HG03280 (cell line): ENCODE measurements at regions not wholly inside any gene's neighbourhood (a gene's known extent, or its start where the extent isn't known, plus 50 kb on each side); places are given as distances from the start of the nearest gene placed in this dataset.

ENCODE experiments used
- ATAC-seq: cut with Tn5 transposase; IDR thresholded peaks from one replicate; pipeline ENCODE4 v1.9.1; 2021; ENCODE audit warnings: mild to moderate bottlenecking, moderate library complexity; ENCODE audit not compliant: unreplicated experiment

DNA sequence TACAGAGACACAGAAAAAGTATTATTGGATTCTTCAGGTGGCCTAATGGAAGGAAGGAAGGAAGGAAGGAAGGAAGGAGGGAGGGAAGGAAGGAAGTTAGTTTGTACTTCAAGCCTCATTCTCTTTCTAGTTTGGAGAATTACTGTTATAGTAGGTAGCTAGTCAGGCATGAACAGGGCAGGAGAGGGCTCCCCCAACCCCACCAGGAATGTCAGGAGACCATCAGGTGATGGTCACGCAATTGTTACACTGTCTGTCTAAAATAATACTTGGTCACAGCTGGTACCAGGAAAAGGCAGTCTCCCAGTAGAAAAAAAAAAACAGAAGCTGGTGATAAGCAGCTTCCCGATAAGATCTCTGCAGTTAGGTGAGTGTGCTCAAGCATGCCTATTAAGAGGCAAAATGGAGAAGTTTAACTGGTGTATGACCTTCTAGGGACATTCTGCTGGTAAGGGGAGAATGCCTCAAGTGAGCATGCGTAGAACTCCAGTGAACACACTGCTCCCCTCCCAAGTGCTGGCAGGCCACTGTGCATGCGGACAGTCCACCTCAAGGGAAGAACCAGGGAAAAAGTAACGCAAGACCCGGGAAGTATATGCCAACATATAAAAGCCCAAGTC lies 358.4 kb upstream of the SOX5 start:
- ATAC-seq, result no peak

DNA sequence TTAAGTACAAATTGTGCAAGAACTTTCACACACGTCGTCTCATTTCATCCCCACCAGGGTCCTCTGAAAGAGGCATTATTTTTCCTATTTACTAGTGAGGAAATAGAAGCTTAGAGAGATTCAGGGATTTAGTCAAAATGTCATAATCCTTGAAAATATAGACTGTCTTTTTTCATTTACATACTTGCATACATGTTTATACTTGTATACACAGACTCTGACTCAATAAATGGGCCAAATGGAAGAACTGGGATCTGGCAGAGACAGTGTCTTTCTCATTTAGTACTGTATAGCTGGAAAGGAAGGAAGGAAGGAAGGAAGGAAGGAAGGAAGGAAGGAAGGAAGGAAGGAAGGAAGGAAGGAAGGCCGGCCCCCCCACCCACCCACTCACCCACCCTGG lies 357.7 kb upstream of the SOX5 start:
- ATAC-seq, result no peak

DNA sequence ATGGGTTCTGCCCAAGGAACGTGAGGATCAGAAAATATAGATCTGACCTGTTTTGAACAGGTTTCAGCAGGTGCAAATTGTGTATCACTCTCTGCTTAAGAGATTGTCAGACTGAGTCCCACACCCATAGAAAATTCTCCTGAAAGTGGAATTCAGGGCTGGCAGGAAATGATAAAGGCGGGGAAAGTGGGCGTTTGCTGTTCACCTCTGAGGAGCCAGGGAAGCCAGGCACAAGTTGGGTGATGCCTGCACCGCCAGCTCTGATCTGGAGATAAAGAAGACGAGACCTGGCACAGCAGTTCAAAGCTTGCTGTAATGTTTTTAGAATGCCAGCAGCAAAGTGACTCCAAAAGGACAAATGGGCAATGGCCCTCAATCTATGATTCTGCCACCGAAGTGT lies 356.5 kb upstream of the SOX5 start:
- no peak for ATAC-seq

DNA sequence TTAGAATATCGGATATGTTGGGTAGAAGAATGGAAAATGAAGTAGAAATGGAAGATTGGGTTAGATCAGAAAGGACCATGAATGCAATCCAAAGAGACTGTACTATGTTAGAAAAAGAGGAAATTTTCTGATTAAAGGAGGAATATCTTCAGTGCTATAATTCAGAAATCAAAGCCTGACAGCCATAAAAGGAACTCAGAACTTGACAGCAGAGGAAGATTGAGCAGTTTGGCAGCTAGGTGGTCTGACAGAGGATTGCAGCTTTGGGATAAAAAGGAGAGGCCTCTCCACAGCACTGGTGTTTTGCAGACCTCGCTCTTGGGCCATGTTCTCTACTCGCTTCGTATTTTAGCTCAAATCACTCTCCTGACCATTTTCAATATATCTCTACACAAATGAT lies 354.8 kb upstream of the SOX5 start:
- no peak for ATAC-seq

DNA sequence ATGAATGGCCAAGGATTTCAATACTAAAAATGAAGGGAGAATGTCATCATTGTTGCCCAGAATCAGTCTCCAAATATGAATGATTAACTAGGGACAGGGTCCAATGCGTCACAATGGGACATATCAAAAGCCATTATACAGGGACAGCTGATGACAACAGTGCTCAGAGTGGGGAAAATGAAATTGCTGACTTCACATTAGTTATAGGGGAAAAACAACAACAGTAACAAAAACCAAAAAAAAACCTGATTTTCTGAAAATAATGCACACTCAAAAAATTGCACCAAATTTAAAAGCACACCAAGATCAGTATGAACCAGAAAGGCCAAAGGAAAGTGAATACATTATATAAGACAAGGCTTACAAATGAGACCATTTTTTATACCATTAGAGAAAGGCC lies 353.2 kb upstream of the SOX5 start:
- ATAC-seq, result no peak

DNA sequence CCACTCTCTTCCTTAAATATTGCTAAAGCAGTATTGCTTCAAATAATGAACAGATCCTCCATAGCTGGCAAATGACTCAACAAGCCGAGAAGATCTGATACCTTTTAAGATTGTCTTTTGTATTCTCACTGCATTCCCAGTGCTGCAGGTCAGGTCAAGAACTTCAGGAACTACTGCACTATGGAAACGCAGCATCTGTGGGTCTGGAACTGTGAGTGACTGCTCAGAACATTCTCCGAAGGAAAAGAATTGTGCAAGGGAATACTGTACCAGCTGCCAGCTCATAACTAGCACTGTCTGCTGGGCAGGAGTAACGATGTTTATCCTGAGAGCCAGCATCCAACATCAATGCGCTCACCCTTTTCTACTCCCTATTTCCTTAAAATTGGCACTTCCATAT lies 348.0 kb upstream of the SOX5 start:
- no peak for ATAC-seq

DNA sequence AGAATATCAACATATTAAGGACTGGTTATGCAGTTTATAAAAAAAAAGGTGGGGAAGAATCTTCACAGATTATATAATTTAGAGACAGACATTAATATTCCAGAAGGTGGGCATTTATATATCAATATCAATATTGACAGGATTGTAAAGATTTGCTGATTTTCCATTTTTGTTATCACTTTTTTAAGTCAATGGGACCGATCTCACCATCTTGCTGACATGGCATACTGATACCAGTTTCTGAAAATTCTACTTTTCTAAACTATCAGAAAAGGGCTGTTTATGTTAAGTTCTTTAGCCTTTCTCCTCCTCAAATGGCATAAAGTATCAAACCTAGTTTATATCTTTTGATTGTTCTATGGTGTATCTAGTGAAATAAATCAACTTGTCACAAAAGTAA lies 344.1 kb upstream of the SOX5 start:
- ATAC-seq, result no peak

DNA sequence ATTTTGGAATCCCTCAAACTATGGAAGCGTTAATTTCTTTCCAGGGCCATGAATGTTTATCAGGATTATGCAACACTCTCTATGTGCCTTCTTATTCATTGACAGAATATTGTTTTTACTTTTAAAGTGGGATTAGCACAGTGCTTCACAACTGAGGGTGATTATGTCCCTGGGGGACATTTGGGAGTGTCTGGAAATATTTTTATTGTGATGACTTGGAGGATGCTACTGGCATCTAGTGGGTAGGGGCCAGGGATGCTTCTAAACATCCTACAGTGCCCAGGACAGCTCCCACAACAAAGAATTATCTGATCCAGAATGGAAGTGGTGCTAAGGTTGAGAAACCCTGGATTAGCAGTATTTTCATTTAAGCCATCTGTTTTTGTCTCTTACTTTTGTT lies 338.5 kb upstream of the SOX5 start:
- ATAC-seq, result no peak

DNA sequence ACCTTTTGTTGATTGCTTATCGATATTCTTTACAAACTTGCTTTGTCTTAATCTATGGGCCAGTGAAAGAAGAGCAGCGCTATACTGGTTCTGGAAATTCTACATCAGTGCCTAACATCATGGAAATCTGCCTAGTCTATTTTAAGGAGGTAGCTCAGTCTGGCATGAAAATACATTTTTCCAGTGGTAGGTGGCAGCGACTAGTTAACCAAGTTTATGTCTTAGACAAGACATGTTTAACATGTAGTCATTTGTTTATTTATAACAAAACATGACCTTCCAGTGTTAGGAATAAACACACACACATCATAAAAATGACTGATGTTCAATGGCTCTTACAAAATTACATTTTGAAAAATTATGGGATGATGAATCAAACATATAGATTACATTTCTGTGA lies 336.0 kb upstream of the SOX5 start:
- no peak for ATAC-seq

DNA sequence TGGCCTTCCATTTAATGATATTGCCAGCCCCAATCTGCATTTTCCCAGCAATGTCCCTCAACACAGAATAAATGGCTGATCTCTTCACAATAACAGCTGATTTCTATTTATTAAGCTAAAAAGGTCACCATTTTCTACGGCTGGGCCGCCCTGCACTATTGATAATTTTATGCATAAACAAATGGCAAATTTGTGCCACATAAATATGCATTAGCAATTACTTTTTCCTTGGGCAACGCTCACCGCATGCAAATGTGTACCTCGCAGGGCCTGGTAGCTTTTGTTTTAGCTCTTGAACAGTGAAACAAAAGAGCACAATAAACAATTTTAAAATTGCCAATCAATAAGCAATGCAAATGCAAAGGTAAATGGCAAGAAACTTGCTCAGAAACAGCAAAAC lies 331.9 kb upstream of the SOX5 start:
- no peak for ATAC-seq

DNA sequence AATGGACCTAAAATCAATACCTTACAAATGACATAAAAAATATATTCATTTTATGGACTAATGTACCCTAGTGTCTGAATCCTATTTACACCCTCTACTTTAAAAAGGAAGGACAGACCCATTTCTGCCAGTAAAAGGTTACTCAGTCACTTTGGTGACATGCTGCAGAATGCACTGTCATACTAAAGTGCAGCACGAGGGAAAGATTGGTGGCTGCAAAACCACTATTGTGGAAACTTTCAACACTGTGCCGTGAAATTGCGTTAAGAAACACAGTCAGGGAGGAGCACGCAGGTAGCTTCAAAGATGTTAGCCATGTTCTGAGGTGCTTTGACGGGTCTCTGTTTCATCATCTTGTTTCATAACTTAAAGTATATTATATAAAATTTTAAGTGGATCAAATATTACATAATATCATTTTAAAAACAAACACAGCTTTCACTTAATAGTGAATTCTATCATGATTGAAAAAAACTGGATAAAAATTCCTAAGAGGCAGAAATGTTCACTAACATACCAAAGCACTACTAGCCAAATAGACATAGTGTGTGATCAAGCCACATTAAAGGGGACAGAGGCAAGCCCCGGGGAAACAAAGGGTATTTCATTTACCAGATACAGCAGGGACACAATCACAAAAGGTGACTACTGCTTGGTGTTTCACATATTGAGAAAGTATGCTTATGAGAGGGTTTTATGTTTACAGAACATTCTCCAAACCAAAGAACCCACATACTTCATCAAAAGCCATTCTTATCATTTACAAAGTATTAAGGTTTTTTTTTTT lies 330.8 kb upstream of the SOX5 start:
- ATAC-seq, result no peak

DNA sequence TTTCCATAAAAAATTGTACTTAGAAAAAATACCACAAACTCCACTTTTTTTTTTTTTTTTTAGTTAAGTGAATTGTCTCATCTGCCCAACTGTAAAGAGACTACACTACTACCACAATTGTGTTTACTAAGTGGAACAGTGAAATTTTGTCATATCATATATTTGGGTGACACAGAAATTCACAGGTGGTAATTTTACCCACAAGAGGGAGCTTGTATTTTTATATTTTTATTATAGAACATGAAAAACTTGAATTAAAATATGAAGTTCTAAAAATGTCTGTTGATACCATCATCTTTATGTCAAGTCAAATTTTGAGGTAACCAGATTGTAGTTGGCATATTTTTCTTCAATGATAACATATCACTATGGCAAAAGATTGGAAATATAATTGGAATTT lies 329.4 kb upstream of the SOX5 start:
- no peak for ATAC-seq

DNA sequence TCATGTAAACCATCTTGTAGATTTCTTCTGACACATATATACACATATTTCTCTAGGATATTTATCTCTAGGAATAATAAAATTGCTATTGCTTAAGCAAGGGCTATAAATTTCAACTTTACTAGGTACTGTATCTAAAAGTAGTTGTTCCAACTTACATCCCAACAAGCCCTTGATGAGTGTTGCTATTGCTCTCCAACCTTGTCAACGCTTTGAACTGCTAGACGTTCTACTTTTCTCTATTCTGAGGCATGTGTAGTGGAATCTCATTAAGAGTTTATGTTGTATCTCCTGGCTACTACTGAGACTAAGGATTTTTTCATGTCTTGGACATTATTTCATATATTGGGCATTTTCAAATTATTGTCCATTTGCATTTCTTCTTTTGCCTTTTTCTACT lies 321.5 kb upstream of the SOX5 start:
- ATAC-seq, result no peak

DNA sequence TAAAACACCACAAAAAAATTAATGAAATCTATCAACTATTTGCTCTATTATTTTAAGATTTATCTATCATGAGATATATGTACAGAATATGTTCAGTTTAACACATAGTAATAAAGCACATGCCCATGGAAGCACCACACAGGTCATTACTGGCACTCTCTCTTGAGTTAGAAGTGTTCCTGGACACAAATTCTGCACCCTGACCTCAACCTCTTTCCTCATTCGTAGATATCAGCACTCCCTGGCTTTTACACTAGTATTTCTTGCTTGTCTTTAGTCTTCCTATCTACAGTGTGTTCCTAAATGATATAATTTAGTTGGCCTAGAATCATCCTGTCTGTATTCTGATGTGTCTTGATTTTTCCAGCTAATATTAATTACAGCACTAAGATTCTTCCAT lies 321.0 kb upstream of the SOX5 start:
- no peak for ATAC-seq

DNA sequence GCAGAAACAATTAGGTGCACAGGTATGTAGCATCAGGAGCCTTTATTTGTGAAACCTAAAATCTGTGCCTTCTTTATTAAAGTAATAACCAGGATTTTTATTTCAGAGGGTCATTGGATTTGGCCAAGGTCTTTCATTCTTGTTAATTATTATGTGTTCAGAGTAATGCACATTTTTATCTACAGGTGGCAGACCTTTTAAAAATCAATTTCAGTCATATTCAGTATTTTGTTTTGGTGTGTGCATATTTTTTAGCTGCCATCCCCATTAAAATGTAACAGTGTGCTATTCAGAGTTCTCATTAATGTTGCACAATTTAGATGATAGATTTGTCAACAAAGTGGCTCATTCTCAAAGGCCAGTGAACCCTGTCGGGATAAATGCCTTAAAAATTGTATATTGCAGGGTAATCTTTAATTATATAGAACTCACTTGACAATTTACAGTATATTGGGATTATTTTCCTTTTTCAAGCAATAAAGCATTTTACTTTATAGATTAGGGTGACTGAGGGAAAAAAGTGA lies 319.3 kb upstream of the SOX5 start:
- ATAC-seq, result no peak

DNA sequence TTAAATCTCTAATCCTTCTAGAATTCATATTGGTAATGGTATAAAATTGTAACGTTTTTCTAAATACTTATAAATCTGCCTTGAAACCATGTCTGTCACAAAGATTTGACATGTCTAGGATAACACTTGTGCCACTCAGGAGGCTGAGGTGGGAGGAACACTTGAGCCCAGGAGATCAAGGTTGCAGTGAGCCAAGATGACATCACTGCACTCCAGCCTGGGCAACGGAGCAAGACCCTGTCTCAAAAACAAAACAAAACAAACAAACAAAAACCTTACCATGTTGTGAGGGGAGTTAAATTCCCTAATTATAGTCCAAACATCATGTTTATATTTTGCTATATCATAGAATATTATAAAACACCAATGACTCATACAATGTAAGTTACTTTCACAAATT lies 317.5 kb upstream of the SOX5 start:
- ATAC-seq, result no peak

DNA sequence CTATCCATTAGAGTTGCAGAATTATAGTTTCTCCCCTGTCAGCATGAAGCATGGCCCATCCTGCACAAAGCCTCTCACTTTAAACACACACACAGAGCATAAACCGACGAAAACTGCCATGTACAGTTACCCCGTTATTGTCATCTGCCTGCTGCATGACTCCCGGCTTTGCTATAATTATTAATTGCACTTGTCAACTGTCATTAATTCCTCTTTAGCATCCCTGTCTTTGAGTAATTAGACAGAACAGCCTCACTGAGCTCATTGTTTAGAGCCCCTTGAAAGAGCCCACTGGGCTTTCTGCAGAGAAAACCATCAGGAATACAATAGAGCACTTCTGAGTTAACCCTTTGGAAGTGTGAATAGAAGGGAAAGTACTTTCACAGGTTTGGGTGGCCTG lies 307.2 kb upstream of the SOX5 start:
- ATAC-seq, result no peak

DNA sequence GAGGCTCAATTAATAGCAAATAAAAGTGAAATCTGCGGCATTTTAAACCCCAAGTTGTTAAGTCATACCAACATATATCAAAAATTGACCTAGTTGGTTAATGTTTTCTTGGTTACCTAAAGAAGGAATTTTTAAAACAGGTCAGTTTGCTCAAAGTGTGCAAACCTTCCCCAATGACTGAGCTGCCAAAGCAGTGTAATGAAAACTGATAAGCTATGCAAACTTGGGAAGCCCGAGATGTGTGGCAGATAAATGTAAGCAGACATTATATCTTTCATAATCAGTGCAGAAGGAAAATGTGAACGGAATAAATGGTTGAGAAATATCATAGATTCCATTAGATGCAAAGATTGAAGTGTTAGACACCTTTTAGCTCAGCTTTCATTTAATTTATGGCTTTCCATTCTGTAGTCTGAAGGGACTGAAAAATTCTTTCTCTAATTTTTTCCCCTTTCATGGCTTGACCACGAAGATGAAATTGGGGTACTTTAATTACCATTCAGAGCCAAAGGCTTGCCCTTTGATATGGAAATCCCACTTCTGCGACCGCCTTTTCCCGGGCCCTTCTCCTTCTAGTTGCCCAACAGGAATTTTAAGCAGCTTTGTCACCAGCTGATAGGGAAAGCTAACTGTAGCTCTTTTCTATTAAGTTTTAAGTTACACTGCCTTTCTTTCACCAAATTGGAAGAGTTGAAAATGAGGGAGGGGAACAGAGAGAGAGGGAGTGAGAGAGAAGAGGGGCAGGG lies 306.6 kb upstream of the SOX5 start:
- no peak for ATAC-seq

DNA sequence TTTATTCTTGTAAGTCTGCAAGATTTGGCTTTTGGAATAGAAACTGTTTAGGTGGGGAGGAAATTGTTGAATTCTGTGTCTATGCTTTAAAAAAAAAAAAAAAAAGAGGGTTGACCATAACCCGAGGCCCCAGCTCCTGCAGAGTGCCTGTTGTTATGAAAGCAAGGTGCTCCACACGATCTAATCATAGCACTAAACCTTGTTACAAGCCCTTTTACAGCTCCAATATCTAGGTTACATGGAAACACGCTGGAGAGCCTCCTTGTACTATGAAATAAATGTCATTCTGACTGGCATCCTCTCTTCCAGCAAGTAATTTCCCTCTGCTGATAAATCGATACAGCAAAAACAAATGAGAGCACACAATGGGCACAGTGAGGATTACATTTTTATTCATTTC lies 303.1 kb upstream of the SOX5 start:
- no peak for ATAC-seq

DNA sequence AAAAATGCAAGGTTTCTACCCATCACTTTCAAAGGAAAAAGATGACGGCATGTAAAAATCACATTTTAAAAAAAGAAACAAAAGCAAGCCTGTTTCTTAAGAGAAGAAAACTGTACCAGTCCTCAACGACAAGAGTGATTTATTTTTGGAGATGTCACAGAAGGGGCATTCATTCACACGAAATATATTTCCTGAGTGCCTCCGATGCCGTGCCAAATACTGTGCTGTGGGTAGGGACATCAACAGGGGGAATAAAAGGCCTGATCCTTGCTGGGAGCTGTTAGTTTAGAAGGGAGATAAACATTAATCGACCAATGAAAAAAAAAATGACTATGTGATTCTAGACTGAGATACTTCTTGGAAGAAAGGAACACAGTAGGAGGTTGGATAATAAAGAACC lies 297.5 kb upstream of the SOX5 start:
- ATAC-seq, result no peak

DNA sequence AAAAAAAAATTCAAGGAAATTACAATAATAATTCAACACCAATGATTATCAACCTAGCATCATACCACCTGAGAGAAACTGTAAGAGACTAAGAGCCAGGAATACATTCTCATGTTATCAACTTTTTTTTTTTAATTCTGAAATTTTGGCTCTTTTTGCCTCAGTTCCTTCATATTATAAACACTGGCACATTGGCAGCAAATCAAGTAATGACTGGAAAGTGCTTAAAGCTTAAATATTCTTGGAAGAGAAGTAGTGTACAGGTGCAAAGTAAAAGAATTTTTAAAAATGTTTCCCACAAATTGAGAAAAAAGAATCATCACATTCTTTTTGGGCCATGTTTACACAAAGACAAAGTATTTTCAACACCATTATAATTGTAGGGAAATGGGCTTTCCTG lies 296.9 kb upstream of the SOX5 start:
- no peak for ATAC-seq

DNA sequence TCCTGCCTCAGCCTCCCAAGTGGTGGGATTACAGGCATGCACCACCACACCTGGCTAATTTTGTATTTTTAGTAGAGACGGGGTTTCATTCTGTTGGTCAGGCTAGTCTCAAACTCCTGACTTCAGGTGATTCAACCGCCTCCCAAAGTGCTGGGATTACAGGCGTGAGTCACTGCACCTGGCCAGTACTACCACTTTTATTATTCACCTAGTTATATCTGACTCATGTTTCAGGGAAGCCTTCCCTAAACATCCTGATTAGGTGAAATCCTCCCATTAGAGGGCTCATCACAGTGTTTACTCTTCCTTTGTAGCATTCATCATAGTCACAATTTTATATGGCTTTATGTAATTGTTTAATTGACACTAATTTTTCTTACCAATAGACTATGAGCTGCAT lies 295.3 kb upstream of the SOX5 start:
- ATAC-seq, result no peak
